PC-3 (cell line): ENCODE measurements at regions not wholly inside any gene's neighbourhood (a gene's known extent, or its start where the extent isn't known, plus 50 kb on each side); places are given as distances from the start of the nearest gene placed in this dataset.

Experiments used
- CTCF ChIP-seq: fragments of 300-600 bp; sonication (generic); conservative IDR thresholded peaks from 2 replicates; pipeline ENCODE4 v1.5.1; 2017; ENCODE audit warnings: antibody characterized with exemption, low read depth, mild to moderate bottlenecking, low read length
- EZH2 ChIP-seq: fragments of 300-600 bp; sonication (generic); IDR thresholded peaks from one replicate; pipeline ENCODE4 v1.6.1; 2017; ENCODE audit warnings: antibody characterized with exemption, mild to moderate bottlenecking, low read length; ENCODE audit not compliant: unreplicated experiment

GRCh38 chr7:118826246-118826645 lies 601.7 kb downstream of the ANKRD7 start:
- TF ChIP-seq CTCF (no peak), EZH2 (no peak)
